ENCODE measurements at regions not wholly inside any gene's neighbourhood (a gene's known extent, or its start where the extent isn't known, plus 50 kb on each side); places are given as distances from the start of the nearest gene placed in this dataset.
"Not testable (repeated sequence)": the region's sequence is repeated elsewhere in the genome, so short reads cannot be mapped to it uniquely, and the experiment has no call there.

- no peak for DNase-seq (ENCODE audit: low read depth in 2 of 2)
These were observed 222.2 kb downstream of the LURAP1L start for GRCh38 chr9:12997009-12997408.

- no peak for DNase-seq (ENCODE audit: low read depth in 2 of 2)
These were observed 227.3 kb downstream of the LURAP1L start for GRCh38 chr9:13001989-13002580.

GRCh38 chr9:13002740-13003139 is 227.9 kb downstream of the LURAP1L start:
- no peak for DNase-seq (ENCODE audit: low read depth in 2 of 2)

- DNase-seq (ENCODE audit: low read depth in 2 of 2), result no peak
These were observed 235.1 kb downstream of the LURAP1L start for GRCh38 chr9:13009871-13010270.

- DNase-seq (ENCODE audit: low read depth in 2 of 2), result no peak
These were observed 239.4 kb downstream of the LURAP1L start for GRCh38 chr9:13013991-13014883.

GRCh38 chr9:13017260-13017659 is 242.4 kb downstream of the LURAP1L start:
- DNase-seq (ENCODE audit: low read depth in 2 of 2), result no peak

- DNase-seq (ENCODE audit: low read depth in 2 of 2), result no peak
These were observed 245.6 kb downstream of the LURAP1L start for GRCh38 chr9:13020146-13021040.

GRCh38 chr9:13022756-13023155 is 247.9 kb downstream of the LURAP1L start:
- DNase-seq (ENCODE audit: low read depth in 2 of 2), result no peak

- DNase-seq (ENCODE audit: low read depth in 2 of 2), result no peak
These were observed 248.7 kb downstream of the LURAP1L start for GRCh38 chr9:13023498-13023897.

GRCh38 chr9:13026956-13027355 is 252.1 kb downstream of the LURAP1L start:
- no peak for DNase-seq (ENCODE audit: low read depth in 2 of 2)

- DNase-seq (ENCODE audit: low read depth in 2 of 2), result peak in 1 of 2 experiments; percentile 39
These were observed 251.6 kb downstream of the MPDZ start for GRCh38 chr9:13027879-13028278.

- DNase-seq (ENCODE audit: low read depth in 2 of 2), result no peak
These were observed 246.9 kb downstream of the MPDZ start for GRCh38 chr9:13032585-13032984.

GRCh38 chr9:13033959-13034693 is 245.4 kb downstream of the MPDZ start:
- peak in 1 of 2 experiments; percentile 26 for DNase-seq (ENCODE audit: low read depth in 2 of 2)

- DNase-seq (ENCODE audit: low read depth in 2 of 2), result no peak
These were observed 244.8 kb downstream of the MPDZ start for GRCh38 chr9:13034694-13035002.

GRCh38 chr9:13035822-13036221 is 243.7 kb downstream of the MPDZ start:
- DNase-seq (ENCODE audit: low read depth in 2 of 2), result no peak

GRCh38 chr9:13037808-13038207 is 241.7 kb downstream of the MPDZ start:
- DNase-seq (ENCODE audit: low read depth in 2 of 2), result not testable (repeated sequence)

GRCh38 chr9:13047827-13048587 is 231.5 kb downstream of the MPDZ start:
- DNase-seq (ENCODE audit: low read depth in 2 of 2), result no peak

- no peak for DNase-seq (ENCODE audit: low read depth in 2 of 2)
These were observed 230.3 kb downstream of the MPDZ start for GRCh38 chr9:13049223-13049622.

GRCh38 chr9:13053504-13053903 is 226.0 kb downstream of the MPDZ start:
- DNase-seq (ENCODE audit: low read depth in 2 of 2), result no peak

GRCh38 chr9:13054389-13054788 is 225.1 kb downstream of the MPDZ start:
- no peak for DNase-seq (ENCODE audit: low read depth in 2 of 2)
